H9 (cell line): ENCODE measurements at regions not wholly inside any gene's neighbourhood (a gene's known extent, or its start where the extent isn't known, plus 50 kb on each side); places are given as distances from the start of the nearest gene placed in this dataset.

ENCODE experiments used
- DNase-seq: peaks from one replicate; pipeline ENCODE4 v3.0.0-alpha.2; 2017
- H2AFZ ChIP-seq: one replicate; pipeline ENCODE4 v1.6.1; 2013; ENCODE audit warnings: mild to moderate bottlenecking, low read length, control low read depth, moderate library complexity
- H2AK5ac ChIP-seq: 2 replicates; pipeline ENCODE4 v1.6.1; 2013; ENCODE audit warnings: low read length, control low read depth, mixed read lengths; ENCODE audit not compliant: insufficient read length
- H2BK120ac ChIP-seq: one replicate; pipeline ENCODE4 v1.6.1; 2013; ENCODE audit warnings: low read depth, mild to moderate bottlenecking, low read length, control low read depth, inconsistent platforms; ENCODE audit not compliant: poor library complexity, severe bottlenecking
- H2BK12ac ChIP-seq: 2 replicates; pipeline ENCODE4 v1.6.1; 2013; ENCODE audit warnings: low read length, control low read depth, mixed read lengths, low read depth; ENCODE audit not compliant: insufficient read length
- H2BK15ac ChIP-seq: 2 replicates; pipeline ENCODE4 v1.6.1; 2013; ENCODE audit warnings: low read depth, low read length, control low read depth
- H2BK20ac ChIP-seq: one replicate; pipeline ENCODE4 v1.6.1; 2013; ENCODE audit warnings: low read depth, mild to moderate bottlenecking, low read length, control low read depth, inconsistent platforms; ENCODE audit not compliant: poor library complexity, severe bottlenecking
- H2BK5ac ChIP-seq: 2 replicates; pipeline ENCODE4 v1.6.1; 2013; ENCODE audit warnings: low read length, control low read depth, mixed read lengths; ENCODE audit not compliant: insufficient read length
- H3K14ac ChIP-seq: 2 replicates; pipeline ENCODE4 v1.6.1; 2013; ENCODE audit warnings: low read length, control low read depth; ENCODE audit not compliant: insufficient read depth
- H3K18ac ChIP-seq: 2 replicates; pipeline ENCODE4 v1.6.1; 2013; ENCODE audit warnings: low read depth, mild to moderate bottlenecking, mixed read lengths, low read length, control low read depth; ENCODE audit not compliant: insufficient read length
- H3K23ac ChIP-seq: 2 replicates; pipeline ENCODE4 v1.6.1; 2013; ENCODE audit warnings: low read length, control low read depth, mixed read lengths, low read depth; ENCODE audit not compliant: insufficient read length
- H3K23me2 ChIP-seq: 2 replicates; pipeline ENCODE4 v1.6.1; 2013; ENCODE audit warnings: low read depth, mild to moderate bottlenecking, mixed read lengths, low read length, control low read depth; ENCODE audit not compliant: insufficient read length, poor library complexity, severe bottlenecking
- H3K27ac ChIP-seq: 2 replicates; pipeline ENCODE4 v1.5.1; 2013; ENCODE audit warnings: low read length, control low read depth, mixed read lengths, low read depth; ENCODE audit not compliant: insufficient read length
- H3K27me3 ChIP-seq: 2 replicates; pipeline ENCODE4 v1.6.1; 2013; ENCODE audit warnings: low read length, control low read depth, inconsistent platforms; ENCODE audit not compliant: insufficient read depth
- H3K4ac ChIP-seq: 2 replicates; pipeline ENCODE4 v1.6.1; 2013; ENCODE audit warnings: low read depth, mild to moderate bottlenecking, control low read depth, inconsistent platforms, low read length, moderate library complexity
- H3K4me1 ChIP-seq: 2 replicates; pipeline ENCODE4 v1.6.1; 2013; ENCODE audit warnings: low read length, control low read depth, inconsistent platforms; ENCODE audit not compliant: insufficient read depth
- H3K4me2 ChIP-seq: 2 replicates; pipeline ENCODE4 v1.6.1; 2013; ENCODE audit warnings: low read length, control low read depth, mixed read lengths; ENCODE audit not compliant: insufficient read length, insufficient read depth
- H3K56ac ChIP-seq: 2 replicates; pipeline ENCODE4 v1.6.1; 2013; ENCODE audit warnings: low read depth, mild to moderate bottlenecking, mixed read lengths, low read length, control low read depth; ENCODE audit not compliant: insufficient read length
- H3K79me1 ChIP-seq: 2 replicates; pipeline ENCODE4 v1.6.1; 2013; ENCODE audit warnings: low read depth, mild to moderate bottlenecking, moderate library complexity, low read length, control low read depth, inconsistent platforms; ENCODE audit not compliant: insufficient read depth, poor library complexity, severe bottlenecking
- H3K79me2 ChIP-seq: 2 replicates; pipeline ENCODE4 v1.6.1; 2013; ENCODE audit warnings: low read length, control low read depth, inconsistent platforms; ENCODE audit not compliant: insufficient read depth
- H3K9ac ChIP-seq: 2 replicates; pipeline ENCODE4 v1.6.1; 2013; ENCODE audit warnings: low read length, control low read depth, mixed read lengths; ENCODE audit not compliant: insufficient read length; ENCODE audit errors: extremely low read depth
- H3K9me3 ChIP-seq: one replicate; pipeline ENCODE4 v1.6.1; 2013; ENCODE audit warnings: low read depth, low read length, inconsistent platforms; ENCODE audit not compliant: control insufficient read depth
- H3T11ph ChIP-seq: one replicate; pipeline ENCODE4 v1.6.1; 2013; ENCODE audit warnings: mild to moderate bottlenecking, low read length, control low read depth, inconsistent platforms
- H4K20me1 ChIP-seq: one replicate; pipeline ENCODE4 v1.6.1; 2013; ENCODE audit not compliant: control insufficient read depth, insufficient read length, insufficient read depth
- H4K5ac ChIP-seq: 2 replicates; pipeline ENCODE4 v1.6.1; 2013; ENCODE audit warnings: low read depth, mild to moderate bottlenecking, mixed read lengths, low read length, control low read depth; ENCODE audit not compliant: insufficient read length
- H4K8ac ChIP-seq: replicated peaks from 2 replicates; pipeline ENCODE4 v1.6.1; 2013; ENCODE audit warnings: low read length, control low read depth, mixed read lengths, low read depth; ENCODE audit not compliant: insufficient read length
- H4K91ac ChIP-seq: 2 replicates; pipeline ENCODE4 v1.6.1; 2013; ENCODE audit warnings: low read depth, mild to moderate bottlenecking, moderate library complexity, mixed read lengths, low read length, control low read depth; ENCODE audit not compliant: insufficient read length
- H3K27ac Mint-ChIP-seq, 3 experiments: 2 replicates in 2 of 3; 3 replicates in 1 of 3; pipeline ENCODE4 v1.8.0; 2020 to 2021; ENCODE audit warnings: mixed read lengths in 3 of 3, mild to moderate bottlenecking in 1 of 3, moderate library complexity in 1 of 3
- H3K27me3 Mint-ChIP-seq: 2 replicates; pipeline ENCODE4 v1.8.0; 2021; ENCODE audit warnings: low read depth, mild to moderate bottlenecking, moderate library complexity, mixed read lengths
- H3K36me3 Mint-ChIP-seq, 3 experiments: 2 replicates in 2 of 3; 3 replicates in 1 of 3; pipeline ENCODE4 v1.8.0; 2020 to 2021; ENCODE audit warnings: low read depth in 3 of 3, mixed read lengths in 3 of 3; ENCODE audit not compliant: insufficient read depth in 1 of 3
- H3K4me1 Mint-ChIP-seq, 2 experiments: 2 replicates each; pipeline ENCODE4 v1.8.0; 2020; ENCODE audit warnings: mixed read lengths in 2 of 2
- H3K4me3 Mint-ChIP-seq, 2 experiments: 2 replicates in 1 of 2; 3 replicates in 1 of 2; pipeline ENCODE4 v1.8.0; 2020 to 2021; ENCODE audit warnings: mild to moderate bottlenecking in 2 of 2, mixed read lengths in 2 of 2, moderate library complexity in 1 of 2
- H3K9me3 Mint-ChIP-seq, 2 experiments: 2 replicates in 1 of 2; 3 replicates in 1 of 2; pipeline ENCODE4 v1.8.0; 2020; ENCODE audit warnings: mild to moderate bottlenecking in 2 of 2, mixed read lengths in 2 of 2, moderate library complexity in 1 of 2
- CTCF ChIP-seq: fragments of 200-600 bp; sonication (generic); conservative IDR thresholded peaks from 3 replicates; pipeline ENCODE4 v1.8.0; 2021; ENCODE audit warnings: antibody characterized with exemption, mild to moderate bottlenecking
- whole genome bisulfite sequencing: extraction: QIAGEN DNeasy Blood & Tissue Kit; methylation state at CpG from one replicate; pipeline ENCODE4 v1.1.7; 2013; ENCODE audit warnings: missing lambda C conversion rate, low lambda C conversion rate, mixed read lengths; ENCODE audit not compliant: insufficient read length; ENCODE audit errors: extremely low coverage; 5-methylcytosine and 5-hydroxymethylcytosine counted together

GRCh38 chr6:872570-873125 is 179.7 kb upstream of the EXOC2 start:
- H3K14ac ChIP-seq, result no peak overlapping the region
- H4K8ac ChIP-seq, result no peak overlapping the region
- Mint-ChIP-seq H3K27me3 (peaks cover 7% of the 10 kb centered on the region), H3K27ac (no peak overlapping the region), H3K4me1 (0 out of 4 replicates have a peak, but pooled peaks cover 0 to 2% of the 10 kb centered on the region in 2 experiments), H3K36me3 (peaks cover 0 to 5% (median 0%) of the 10 kb centered on the region in 3 experiments; a peak in 1 of 7 replicates), H3K9me3 (peaks cover 0 to 3% of the 10 kb centered on the region in 2 experiments; a peak in 1 of 5 replicates), H3K4me3 (no peak overlapping the region)
- no peak overlapping the region for H2BK15ac ChIP-seq
- H3K79me1 ChIP-seq, result no peaks in the 10 kb centered on the region
- H2AK5ac ChIP-seq, result no peak overlapping the region
- no CpG with 5 or more reads among the region's 10 CpGs for WGBS
- H2BK20ac ChIP-seq, result no peak overlapping the region
- no peak overlapping the region for H3K23ac ChIP-seq
- no peak overlapping the region for H2BK5ac ChIP-seq
- DNase-seq, result no peak
- H3K79me2 ChIP-seq, result no peaks in the 10 kb centered on the region
- no peak overlapping the region for H3K56ac ChIP-seq
- no peaks in the 10 kb centered on the region for H3K23me2 ChIP-seq
- H2AFZ ChIP-seq, result no peak overlapping the region
- H3K9me3 ChIP-seq, result no peaks in the 10 kb centered on the region
- H3K27ac ChIP-seq, result no peak overlapping the region
- no peak overlapping the region for H3K4me2 ChIP-seq
- H3K27me3 ChIP-seq, result no peaks in the 10 kb centered on the region
- H2BK12ac ChIP-seq, result no peak overlapping the region
- no peak overlapping the region for H3K4ac ChIP-seq
- H4K20me1 ChIP-seq, result no peaks in the 10 kb centered on the region
- H2BK120ac ChIP-seq, result no peak overlapping the region
- no peak for TF ChIP-seq CTCF
- no peak overlapping the region for H3T11ph ChIP-seq
- H3K9ac ChIP-seq, result no peak overlapping the region
- H4K5ac ChIP-seq, result no peak overlapping the region
- no peak overlapping the region for H4K91ac ChIP-seq
- no peak overlapping the region for H3K18ac ChIP-seq
- no peaks in the 10 kb centered on the region for H3K4me1 ChIP-seq
